Cardiac fibroblast (primary cell): ENCODE measurements at regions not wholly inside any gene's neighbourhood (a gene's known extent, or its start where the extent isn't known, plus 50 kb on each side); places are given as distances from the start of the nearest gene placed in this dataset.

Experiments used
- DNase-seq, 2 donors: peaks; one replicate each; pipeline versions ENCODE4 v3.0.0 to v3.0.0-alpha.2; 2010; ENCODE audit warnings: low read depth in 2 of 2
- H3K4me3 ChIP-seq, 2 donors: replicated peaks in 1 of 2; 1 replicate in 1 of 2; 2 replicates in 1 of 2; pipeline ENCODE4 v1.5.1; 2011; ENCODE audit warnings: low read depth in 2 of 2, low read length in 2 of 2, mild to moderate bottlenecking in 2 of 2, moderate library complexity in 1 of 2
- TF ChIP-seq, protein P1 (sequence below): IDR thresholded peaks from one replicate; pipeline ENCODE4 v1.5.1; 2011; ENCODE audit warnings: low read depth, mild to moderate bottlenecking, low read length, inconsistent platforms

- no peak for DNase-seq
- TF ChIP-seq, protein P1, sequence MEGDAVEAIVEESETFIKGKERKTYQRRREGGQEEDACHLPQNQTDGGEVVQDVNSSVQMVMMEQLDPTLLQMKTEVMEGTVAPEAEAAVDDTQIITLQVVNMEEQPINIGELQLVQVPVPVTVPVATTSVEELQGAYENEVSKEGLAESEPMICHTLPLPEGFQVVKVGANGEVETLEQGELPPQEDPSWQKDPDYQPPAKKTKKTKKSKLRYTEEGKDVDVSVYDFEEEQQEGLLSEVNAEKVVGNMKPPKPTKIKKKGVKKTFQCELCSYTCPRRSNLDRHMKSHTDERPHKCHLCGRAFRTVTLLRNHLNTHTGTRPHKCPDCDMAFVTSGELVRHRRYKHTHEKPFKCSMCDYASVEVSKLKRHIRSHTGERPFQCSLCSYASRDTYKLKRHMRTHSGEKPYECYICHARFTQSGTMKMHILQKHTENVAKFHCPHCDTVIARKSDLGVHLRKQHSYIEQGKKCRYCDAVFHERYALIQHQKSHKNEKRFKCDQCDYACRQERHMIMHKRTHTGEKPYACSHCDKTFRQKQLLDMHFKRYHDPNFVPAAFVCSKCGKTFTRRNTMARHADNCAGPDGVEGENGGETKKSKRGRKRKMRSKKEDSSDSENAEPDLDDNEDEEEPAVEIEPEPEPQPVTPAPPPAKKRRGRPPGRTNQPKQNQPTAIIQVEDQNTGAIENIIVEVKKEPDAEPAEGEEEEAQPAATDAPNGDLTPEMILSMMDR, result no peak
These were observed 169.8 kb downstream of the BTG1 start for GRCh38 chr12:91975891-91976290.

GRCh38 chr12:91974541-91975085 is 171.0 kb downstream of the BTG1 start:
- H3K4me3 ChIP-seq, result no peak overlapping the region
- TF ChIP-seq, protein P1, result no peak
- DNase-seq, result no peak

More at GRCh38 chr12:91975891-91976290, 169.8 kb downstream of the BTG1 start:
- H3K4me3 ChIP-seq, result no peak overlapping the region

DNA sequence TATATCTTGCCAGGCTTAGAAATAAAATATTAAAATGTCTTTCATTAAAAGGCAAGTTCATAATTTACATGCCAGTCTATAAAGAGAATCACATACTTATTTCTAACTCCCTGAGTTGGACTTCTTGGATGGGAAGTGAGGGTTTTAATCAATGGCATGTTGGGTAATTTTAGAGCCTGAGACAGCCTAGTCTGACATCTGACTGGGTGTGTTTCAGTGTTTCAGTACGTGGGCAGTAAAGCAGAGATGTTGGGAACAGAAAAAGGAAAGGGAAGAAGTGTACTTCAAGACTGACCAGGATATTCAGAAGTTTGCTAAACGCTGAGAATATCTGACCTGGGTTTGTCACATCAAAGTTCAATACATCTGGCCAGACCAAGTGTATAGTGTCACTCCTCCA is 171.8 kb downstream of the BTG1 start:
- TF ChIP-seq, protein P1, result no peak
- DNase-seq, result no peak
- H3K4me3 ChIP-seq, result no peak overlapping the region

GRCh38 chr12:91972896-91973295 is 172.8 kb downstream of the BTG1 start:
- DNase-seq, result no peak
- TF ChIP-seq, protein P1, result no peak

GRCh38 chr12:91968777-91969171 is 176.9 kb downstream of the BTG1 start:
- TF ChIP-seq, protein P1, result no peak
- no peak for DNase-seq
- no peak overlapping the region for H3K4me3 ChIP-seq

More at GRCh38 chr12:91972896-91973295, 172.8 kb downstream of the BTG1 start:
- no peak overlapping the region for H3K4me3 ChIP-seq

- no peak overlapping the region for H3K4me3 ChIP-seq
- DNase-seq, result no peak
- TF ChIP-seq, protein P1, result no peak
These were observed 177.4 kb downstream of the BTG1 start for GRCh38 chr12:91968076-91968776.
